ENCODE measurements at regions not wholly inside any gene's neighbourhood (a gene's known extent, or its start where the extent isn't known, plus 50 kb on each side); places are given as distances from the start of the nearest gene placed in this dataset.
A peak's percentile ranks its signal among the peaks of the same experiment; 100 is the strongest.
"Not testable (repeated sequence)": the region's sequence is repeated elsewhere in the genome, so short reads cannot be mapped to it uniquely, and the experiment has no call there.

- DNase-seq (ENCODE audit: low spot score), result no peak
These were observed 149.3 kb downstream of the UTRN start for GRCh38 chr6:144434308-144434990.

DNA sequence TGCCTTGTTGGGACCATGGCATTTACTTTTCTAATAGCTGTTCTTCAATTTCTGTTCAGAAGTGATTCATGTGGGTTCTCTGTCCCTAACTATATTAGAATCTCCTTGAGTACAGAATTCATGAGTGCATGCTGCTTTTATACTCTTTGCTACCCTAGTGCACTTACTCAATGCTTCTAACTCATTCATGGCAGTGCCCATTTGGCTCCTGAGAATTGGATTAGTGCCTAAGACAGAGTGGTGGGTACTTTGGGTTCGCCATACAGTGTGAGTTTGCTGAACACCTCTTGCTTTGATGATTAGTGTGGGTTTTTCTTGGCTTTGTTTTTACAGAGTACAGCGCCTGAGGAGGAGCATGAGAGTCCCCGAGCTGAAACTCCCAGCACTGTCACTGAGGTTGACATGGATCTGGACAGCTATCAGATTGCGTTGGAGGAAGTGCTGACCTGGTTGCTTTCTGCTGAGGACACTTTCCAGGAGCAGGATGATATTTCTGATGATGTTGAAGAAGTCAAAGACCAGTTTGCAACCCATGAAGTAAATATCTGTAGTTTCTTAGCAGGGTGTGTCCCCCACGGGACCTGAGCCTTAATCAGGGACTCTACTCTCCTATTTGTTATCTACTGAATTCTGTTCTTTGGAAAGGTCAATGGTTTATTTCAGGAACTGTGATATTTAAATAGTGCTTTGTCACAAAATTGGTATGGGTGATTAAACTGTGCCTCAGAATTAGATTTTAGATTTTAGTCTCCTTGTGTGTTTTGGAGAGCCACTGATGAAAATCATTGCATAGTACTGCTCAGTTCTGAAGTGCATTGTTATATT lies 150.7 kb downstream of the UTRN start:
- DNase-seq (ENCODE audit: low spot score), result no peak

GRCh38 chr6:144437105-144437504 lies 152.0 kb downstream of the UTRN start:
- DNase-seq (ENCODE audit: low spot score), result no peak

- DNase-seq (ENCODE audit: low spot score), result no peak
These were observed 153.0 kb downstream of the UTRN start for GRCh38 chr6:144438103-144438502.

DNA sequence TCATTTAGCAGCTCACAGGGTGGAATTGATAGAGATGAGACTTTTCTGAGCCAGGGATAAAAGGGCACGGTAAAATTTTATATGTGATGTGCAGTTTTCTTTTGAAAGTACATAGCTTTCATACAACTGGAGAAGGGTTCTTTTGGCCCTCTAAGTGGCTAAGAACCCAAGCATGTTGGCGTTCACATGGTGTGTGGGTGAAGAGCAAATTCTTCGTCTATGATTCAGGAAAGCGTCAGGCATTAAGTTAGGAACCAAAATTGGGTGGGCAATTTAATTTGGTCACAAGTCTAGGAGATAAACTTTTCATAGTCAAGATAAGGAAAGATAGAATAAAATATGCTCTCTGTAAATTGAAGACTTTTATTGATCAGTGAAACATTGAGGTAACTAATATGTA lies 153.9 kb downstream of the UTRN start:
- DNase-seq (ENCODE audit: low spot score), result no peak

GRCh38 chr6:144441801-144442200 lies 156.7 kb downstream of the UTRN start:
- DNase-seq (ENCODE audit: low spot score), result not testable (repeated sequence)

DNA sequence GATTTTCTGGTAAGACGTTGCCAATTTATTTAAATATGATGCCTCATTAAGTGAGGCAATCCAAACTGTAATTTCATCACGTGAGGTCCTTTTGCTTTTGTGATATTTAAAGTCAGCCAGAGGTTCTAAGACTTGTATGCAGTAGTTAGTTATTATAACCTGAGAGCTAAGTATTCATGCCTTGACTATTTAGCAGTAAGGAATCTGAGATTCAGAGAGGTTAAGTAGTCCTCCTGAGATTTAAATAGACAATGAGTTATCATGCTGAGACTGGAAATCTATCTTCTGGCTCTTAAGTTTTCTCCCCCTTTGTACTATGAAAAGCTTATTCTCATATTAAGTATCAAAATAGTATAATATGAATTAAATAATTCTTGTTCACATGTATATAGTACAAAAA lies 158.0 kb downstream of the UTRN start:
- DNase-seq (ENCODE audit: low spot score), result no peak

DNA sequence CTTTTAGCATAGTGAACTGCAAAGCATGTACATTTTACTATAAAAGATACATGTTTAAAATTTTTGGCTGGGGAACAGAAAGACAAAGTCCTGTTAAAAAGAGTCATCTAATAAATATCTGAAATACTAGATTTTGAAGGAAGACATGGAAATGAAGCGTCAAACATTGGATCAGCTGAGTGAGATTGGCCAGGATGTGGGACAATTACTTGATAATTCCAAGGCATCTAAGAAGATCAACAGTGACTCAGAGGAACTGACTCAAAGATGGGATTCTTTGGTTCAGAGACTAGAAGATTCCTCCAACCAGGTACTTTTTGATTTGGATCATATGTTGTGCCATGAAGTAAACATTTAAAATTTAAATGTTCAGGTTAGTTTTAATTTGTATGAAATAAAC lies 162.3 kb downstream of the UTRN start:
- no peak for DNase-seq (ENCODE audit: low spot score)

DNA sequence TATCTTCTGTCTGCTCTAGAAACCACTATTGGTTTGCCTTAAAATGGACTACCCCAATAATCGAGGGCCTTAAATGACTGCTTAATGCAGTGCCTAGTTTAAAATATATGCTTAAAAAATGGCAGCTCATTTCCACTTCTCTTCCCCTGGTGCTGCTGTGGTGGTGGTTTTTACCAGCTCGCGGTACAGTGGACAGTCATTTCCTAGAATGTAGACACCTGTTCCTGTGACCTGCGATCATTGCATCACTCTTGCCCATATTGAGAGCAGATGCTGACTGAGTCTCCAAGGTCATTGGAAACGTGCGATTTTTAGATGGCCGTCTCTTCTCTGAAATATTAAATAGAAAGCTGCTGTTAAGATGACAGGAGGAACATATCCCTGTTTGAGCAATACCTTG lies 164.1 kb downstream of the UTRN start:
- DNase-seq (ENCODE audit: low spot score), result no peak

DNA sequence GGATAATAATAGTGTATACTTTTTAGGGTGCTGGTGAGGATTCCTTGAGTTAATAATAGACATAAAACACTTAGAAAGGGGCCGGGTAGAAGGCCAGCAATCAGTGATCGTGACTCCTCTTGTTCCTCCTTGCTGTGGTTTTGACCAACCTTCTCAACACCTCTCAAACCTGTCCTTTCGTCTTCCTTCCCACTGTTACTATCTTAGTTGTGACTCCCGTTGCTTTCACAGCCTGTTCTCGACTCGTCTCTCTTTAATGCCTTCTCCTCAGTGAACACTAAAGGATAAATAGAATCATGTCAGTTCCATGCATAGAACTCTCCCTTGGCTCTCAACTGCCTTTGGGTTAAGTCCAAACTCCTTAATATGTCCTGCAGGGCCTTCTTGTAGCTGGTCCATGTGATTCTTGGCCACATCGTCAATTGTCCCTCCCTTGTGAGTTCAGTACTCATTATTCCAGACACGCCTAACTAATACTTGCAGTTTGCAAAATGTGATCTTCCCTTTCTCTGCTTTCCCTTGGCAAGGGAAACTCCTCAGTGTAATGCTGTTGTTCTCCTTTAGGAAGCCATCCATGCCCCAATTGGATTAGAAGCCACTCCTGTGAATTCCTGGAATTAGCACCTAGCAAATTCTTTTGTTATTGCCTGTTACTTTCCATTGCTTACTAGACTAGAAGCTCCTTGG lies 164.9 kb downstream of the UTRN start:
- peak; percentile 11 for DNase-seq (ENCODE audit: low spot score)

DNA sequence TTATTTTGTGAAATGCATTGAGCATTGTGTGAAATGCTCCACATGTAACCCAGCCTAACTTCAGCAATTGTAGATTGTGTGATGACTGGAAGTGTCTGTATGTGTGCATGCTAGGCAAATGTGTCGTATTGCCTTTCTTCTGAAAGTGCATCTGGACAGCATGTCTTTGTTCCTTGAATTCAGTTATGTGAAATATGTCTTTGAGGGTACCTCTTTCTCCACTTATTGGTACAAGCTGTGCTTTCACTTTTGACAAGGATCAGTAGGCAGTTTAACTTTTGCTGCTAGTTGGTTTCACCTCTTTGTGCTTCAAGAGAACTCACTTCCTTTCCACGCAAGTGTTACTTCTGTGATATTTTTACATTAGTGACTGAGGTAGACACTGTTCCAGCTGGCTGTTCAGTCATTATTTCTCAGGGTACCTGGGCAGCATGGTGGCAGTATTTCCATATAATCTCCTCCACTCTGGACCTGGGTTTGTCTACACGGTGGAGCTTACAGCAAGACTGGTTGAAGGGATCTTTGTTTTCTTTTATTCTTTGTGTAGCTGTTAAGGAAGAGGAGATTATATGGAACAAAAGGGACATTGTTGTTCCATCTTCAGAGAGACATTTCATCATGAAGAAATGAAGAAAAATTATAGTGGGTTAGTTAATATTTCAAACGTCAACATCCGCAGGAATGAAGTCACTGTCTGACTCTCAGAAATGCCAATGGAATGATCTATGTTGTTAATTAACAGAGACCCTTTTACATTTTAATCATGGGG lies 175.4 kb downstream of the UTRN start:
- no peak for DNase-seq (ENCODE audit: low spot score)

GRCh38 chr6:144462058-144462457 lies 176.9 kb downstream of the UTRN start:
- DNase-seq (ENCODE audit: low spot score), result no peak

GRCh38 chr6:144466716-144467115 lies 181.6 kb downstream of the UTRN start:
- no peak for DNase-seq (ENCODE audit: low spot score)

DNA sequence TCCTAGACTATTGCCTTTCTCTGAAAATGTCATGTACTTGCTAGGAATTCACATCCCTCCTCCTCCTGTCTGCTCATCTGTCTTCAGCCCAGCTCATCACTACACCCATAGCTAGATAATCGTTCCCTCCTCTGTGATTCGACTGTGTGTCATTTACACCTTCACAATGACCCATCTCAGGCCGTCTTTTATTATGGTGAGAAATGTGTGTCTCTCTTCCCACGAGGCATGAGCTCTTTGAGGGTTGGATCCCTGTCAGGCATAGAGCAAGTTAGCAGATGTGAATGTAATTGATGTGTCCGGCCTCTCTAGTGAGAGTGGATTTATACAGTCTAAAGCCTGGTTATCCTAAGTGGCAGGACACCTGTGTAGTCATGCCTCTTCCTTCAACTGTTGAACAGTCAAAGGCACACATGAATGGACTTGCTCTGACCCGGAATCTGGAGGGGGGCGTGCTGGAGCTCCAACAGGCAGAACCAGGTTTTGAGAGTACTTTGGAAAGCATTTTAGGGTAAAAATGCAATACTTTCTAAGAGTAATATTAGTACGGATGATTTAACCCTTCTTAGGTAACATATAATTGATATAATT lies 182.1 kb downstream of the UTRN start:
- no peak for DNase-seq (ENCODE audit: low spot score)

DNA sequence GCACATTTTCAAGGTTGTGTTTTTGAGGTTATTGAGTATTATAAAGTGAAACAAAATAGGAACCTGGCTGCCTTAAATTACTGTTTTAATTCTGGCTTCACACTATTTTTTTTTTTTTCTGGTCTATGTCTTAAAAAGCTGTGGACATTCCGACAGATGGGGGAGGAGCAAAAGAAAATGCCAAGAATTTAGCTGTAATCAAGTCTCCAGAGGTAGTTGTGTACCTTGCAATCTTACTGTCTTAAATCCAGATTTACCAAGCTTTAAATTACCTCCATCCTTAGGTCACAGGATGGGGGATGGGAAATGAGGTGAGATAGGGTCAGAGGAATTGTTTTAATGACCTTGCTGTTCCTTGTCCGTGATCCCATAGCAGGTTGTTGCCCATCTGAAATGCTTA lies 182.8 kb downstream of the UTRN start:
- no peak for DNase-seq (ENCODE audit: low spot score)

GRCh38 chr6:144468709-144469108 lies 183.6 kb downstream of the UTRN start:
- no peak for DNase-seq (ENCODE audit: low spot score)

- no peak for DNase-seq (ENCODE audit: low spot score)
These were observed 184.0 kb downstream of the UTRN start for GRCh38 chr6:144469144-144469575.

- not testable (repeated sequence) for DNase-seq (ENCODE audit: low spot score)
These were observed 185.1 kb downstream of the UTRN start for GRCh38 chr6:144470201-144470600.

- no peak for DNase-seq (ENCODE audit: low spot score)
These were observed 186.9 kb downstream of the UTRN start for GRCh38 chr6:144471986-144472385.

DNA sequence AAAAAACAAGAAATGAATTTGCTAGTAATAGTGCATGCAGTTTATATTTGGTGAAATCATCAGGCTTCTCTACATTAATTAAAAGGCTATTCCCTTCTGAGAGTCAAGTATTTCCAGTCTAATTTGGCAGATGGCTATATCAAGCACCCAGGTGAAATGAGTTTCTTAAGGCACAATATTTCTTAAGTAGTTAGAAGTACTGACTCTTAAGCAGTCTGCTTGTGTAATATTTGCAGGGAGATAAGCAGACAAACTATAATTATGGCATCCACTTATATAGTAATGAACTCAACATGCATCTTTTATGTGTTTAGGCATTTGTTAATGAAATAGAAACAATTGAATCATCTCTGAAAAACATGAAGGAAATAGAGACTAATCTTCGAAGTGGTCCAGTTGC lies 189.2 kb downstream of the UTRN start:
- DNase-seq (ENCODE audit: low spot score), result no peak

GRCh38 chr6:144474904-144475303 lies 189.8 kb downstream of the UTRN start:
- DNase-seq (ENCODE audit: low spot score), result no peak

- DNase-seq (ENCODE audit: low spot score), result no peak
These were observed 190.3 kb downstream of the UTRN start for GRCh38 chr6:144475411-144475810.
